ENCODE measurements at regions not wholly inside any gene's neighbourhood (a gene's known extent, or its start where the extent isn't known, plus 50 kb on each side); places are given as distances from the start of the nearest gene placed in this dataset.

- TF ChIP-seq EZH2 (IDR thresholded peaks at IDR 0.05) (no peak), POLR2AphosphoS5 (IDR thresholded peaks at IDR 0.05; ENCODE audit: borderline replicate concordance, low read depth, low read length) (no peak)
These were observed 824.0 kb downstream of the DCDC2C start for GRCh38 chr2:4527416-4527815.
